Liver (tissue), 8 donors: ENCODE measurements at regions not wholly inside any gene's neighbourhood (a gene's known extent, or its start where the extent isn't known, plus 50 kb on each side); places are given as distances from the start of the nearest gene placed in this dataset.

Experiments used
- DNase-seq: peaks from one replicate; pipeline ENCODE4 v3.0.0-alpha.2; 2017; ENCODE audit warnings: low spot score
- H3K27ac ChIP-seq, 2 donors: one replicate each; pipeline ENCODE4 v1.7.0; 2013; ENCODE audit warnings: inconsistent platforms in 2 of 2, low read length in 2 of 2, control low read depth in 1 of 2, low read depth in 1 of 2, mild to moderate bottlenecking in 1 of 2
- H3K27me3 ChIP-seq, 4 donors: one replicate each; pipeline versions ENCODE4 v1.6.1 to v1.7.0; 2013; ENCODE audit warnings: low read length in 3 of 4, inconsistent platforms in 1 of 4, mild to moderate bottlenecking in 1 of 4, moderate library complexity in 1 of 4; ENCODE audit not compliant: control insufficient read depth in 4 of 4, insufficient read depth in 4 of 4
- H3K36me3 ChIP-seq, 4 donors: one replicate each; pipeline versions ENCODE4 v1.6.1 to v1.7.0; 2013; ENCODE audit warnings: low read length in 3 of 4, mild to moderate bottlenecking in 3 of 4, low read depth in 1 of 4, moderate library complexity in 1 of 4; ENCODE audit not compliant: control insufficient read depth in 4 of 4, insufficient read depth in 3 of 4
- H3K4me1 ChIP-seq, 4 donors: one replicate each; pipeline versions ENCODE4 v1.6.1 to v1.7.0; 2013; ENCODE audit warnings: low read length in 3 of 4, mild to moderate bottlenecking in 3 of 4, moderate library complexity in 1 of 4; ENCODE audit not compliant: control insufficient read depth in 4 of 4, insufficient read depth in 4 of 4
- H3K4me3 ChIP-seq, 3 donors: one replicate each; pipeline versions ENCODE4 v1.6.1 to v1.7.0; 2013; ENCODE audit warnings: low read length in 3 of 3, control low read depth in 1 of 3, low read depth in 1 of 3, mild to moderate bottlenecking in 1 of 3
- H3K9ac ChIP-seq, 2 donors: one replicate each; pipeline ENCODE4 v1.7.0; 2013; ENCODE audit warnings: low read length in 2 of 2, mild to moderate bottlenecking in 2 of 2, moderate library complexity in 2 of 2, control low read depth in 1 of 2, low read depth in 1 of 2
- H3K9me3 ChIP-seq, 4 donors: one replicate each; pipeline versions ENCODE4 v1.6.1 to v1.7.0; 2013; ENCODE audit warnings: low read length in 3 of 4; ENCODE audit not compliant: control insufficient read depth in 4 of 4
- ATF3 ChIP-seq: IDR thresholded peaks from 2 replicates; pipeline ENCODE4 v1.6.1; 2016; ENCODE audit warnings: antibody characterized with exemption
- CTCF ChIP-seq: fragments of 150-350 bp; IDR thresholded peaks from 2 replicates; pipeline ENCODE4 v1.5.1; 2017; ENCODE audit warnings: improper control_type of control experiment, low read depth, low read length; ENCODE audit not compliant: missing input control
- EGR1 ChIP-seq, 2 donors: IDR thresholded peaks; 2 replicates each; pipeline ENCODE4 v1.6.1; 2016 to 2018; ENCODE audit warnings: antibody characterized with exemption in 2 of 2, low read depth in 2 of 2
- FOXA1 ChIP-seq: IDR thresholded peaks from 2 replicates; pipeline ENCODE4 v1.6.1; 2016; ENCODE audit warnings: antibody characterized with exemption
- FOXA2 ChIP-seq: IDR thresholded peaks from 2 replicates; pipeline ENCODE4 v1.6.1; 2016; ENCODE audit warnings: antibody characterized with exemption
- GABPA ChIP-seq, 2 donors: IDR thresholded peaks in 1 of 2; conservative IDR thresholded peaks in 1 of 2; 2 replicates each; pipeline ENCODE4 v1.6.1; 2016; ENCODE audit warnings: antibody characterized with exemption in 2 of 2, mild to moderate bottlenecking in 1 of 2, moderate library complexity in 1 of 2
- HNF4A ChIP-seq, 2 donors: conservative IDR thresholded peaks; 2 replicates each; pipeline ENCODE4 v1.6.1; 2016; ENCODE audit warnings: antibody characterized with exemption in 2 of 2, mild to moderate bottlenecking in 2 of 2
- HNF4G ChIP-seq: IDR thresholded peaks from 2 replicates; pipeline ENCODE4 v1.6.1; 2016; ENCODE audit warnings: antibody characterized with exemption
- JUND ChIP-seq, 2 donors: IDR thresholded peaks; 2 replicates each; pipeline ENCODE4 v1.6.1; 2016; ENCODE audit warnings: antibody characterized with exemption in 2 of 2
- MAX ChIP-seq: IDR thresholded peaks from 2 replicates; pipeline ENCODE4 v1.6.1; 2016; ENCODE audit warnings: antibody characterized with exemption
- NR2F2 ChIP-seq: IDR thresholded peaks from 2 replicates; pipeline ENCODE4 v1.6.1; 2016; ENCODE audit warnings: antibody characterized with exemption
- RAD21 ChIP-seq, 2 donors: IDR thresholded peaks; 2 replicates each; pipeline ENCODE4 v1.6.1; 2016; ENCODE audit warnings: antibody characterized with exemption in 2 of 2, mild to moderate bottlenecking in 2 of 2
- RXRA ChIP-seq, 2 donors: IDR thresholded peaks; 2 replicates each; pipeline ENCODE4 v1.6.1; 2017 to 2018; ENCODE audit warnings: antibody characterized with exemption in 2 of 2, mild to moderate bottlenecking in 1 of 2
- SP1 ChIP-seq: IDR thresholded peaks from 2 replicates; pipeline ENCODE4 v1.6.1; 2018; ENCODE audit warnings: antibody characterized with exemption, mild to moderate bottlenecking
- TAF1 ChIP-seq: conservative IDR thresholded peaks from 2 replicates; pipeline ENCODE4 v1.6.1; 2016; ENCODE audit warnings: antibody characterized with exemption, mild to moderate bottlenecking
- YY1 ChIP-seq: IDR thresholded peaks from 2 replicates; pipeline ENCODE4 v1.6.1; 2016; ENCODE audit warnings: antibody characterized with exemption, mild to moderate bottlenecking
- ZBTB33 ChIP-seq: IDR thresholded peaks from 2 replicates; pipeline ENCODE4 v1.6.1; 2016; ENCODE audit warnings: antibody characterized with exemption
- WGBS: extraction: QIAGEN DNeasy Blood & Tissue Kit; methylation state at CpG from one replicate; pipeline ENCODE4 v1.1.7; 2013; 5-methylcytosine and 5-hydroxymethylcytosine counted together
- TF ChIP-seq, protein P1 (sequence below): IDR thresholded peaks from 2 replicates; pipeline ENCODE4 v1.6.1; 2016; ENCODE audit warnings: antibody characterized with exemption, mild to moderate bottlenecking
- donor health status: healthy.
- donor health status: healthy.
- donor health status: healthy.
- donor health status: healthy.
- donor health status: healthy.

DNA sequence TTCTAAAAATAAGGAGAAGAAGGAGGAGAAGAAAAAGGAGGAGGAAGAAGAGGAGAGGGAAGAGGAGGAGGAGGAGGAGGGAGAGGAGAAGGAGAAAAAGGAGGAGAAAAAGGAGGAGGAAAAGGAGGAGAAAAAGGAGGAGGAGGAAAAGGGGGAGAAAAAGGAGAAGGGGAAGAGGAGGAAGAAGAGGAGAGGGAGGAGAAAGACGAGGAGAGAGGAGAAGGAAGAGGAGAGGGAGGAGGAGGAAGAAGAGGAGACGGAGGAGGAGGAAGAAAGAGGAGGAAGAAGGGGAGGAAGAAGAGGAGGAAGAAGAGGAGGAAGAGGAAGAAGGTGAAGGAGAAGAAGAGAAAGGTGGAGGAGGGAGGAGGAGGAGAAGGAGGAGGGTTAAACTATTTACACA lies 210.2 kb upstream of the TRPM3 start:
- no peak for DNase-seq
- WGBS, result 69% methylated on average over 2 of the region's 2 CpGs
- no peaks in the 10 kb centered on the region for H3K27me3 ChIP-seq
- no peak overlapping the region for H3K9ac ChIP-seq
- no peak overlapping the region for H3K27ac ChIP-seq
- TF ChIP-seq, protein P1, sequence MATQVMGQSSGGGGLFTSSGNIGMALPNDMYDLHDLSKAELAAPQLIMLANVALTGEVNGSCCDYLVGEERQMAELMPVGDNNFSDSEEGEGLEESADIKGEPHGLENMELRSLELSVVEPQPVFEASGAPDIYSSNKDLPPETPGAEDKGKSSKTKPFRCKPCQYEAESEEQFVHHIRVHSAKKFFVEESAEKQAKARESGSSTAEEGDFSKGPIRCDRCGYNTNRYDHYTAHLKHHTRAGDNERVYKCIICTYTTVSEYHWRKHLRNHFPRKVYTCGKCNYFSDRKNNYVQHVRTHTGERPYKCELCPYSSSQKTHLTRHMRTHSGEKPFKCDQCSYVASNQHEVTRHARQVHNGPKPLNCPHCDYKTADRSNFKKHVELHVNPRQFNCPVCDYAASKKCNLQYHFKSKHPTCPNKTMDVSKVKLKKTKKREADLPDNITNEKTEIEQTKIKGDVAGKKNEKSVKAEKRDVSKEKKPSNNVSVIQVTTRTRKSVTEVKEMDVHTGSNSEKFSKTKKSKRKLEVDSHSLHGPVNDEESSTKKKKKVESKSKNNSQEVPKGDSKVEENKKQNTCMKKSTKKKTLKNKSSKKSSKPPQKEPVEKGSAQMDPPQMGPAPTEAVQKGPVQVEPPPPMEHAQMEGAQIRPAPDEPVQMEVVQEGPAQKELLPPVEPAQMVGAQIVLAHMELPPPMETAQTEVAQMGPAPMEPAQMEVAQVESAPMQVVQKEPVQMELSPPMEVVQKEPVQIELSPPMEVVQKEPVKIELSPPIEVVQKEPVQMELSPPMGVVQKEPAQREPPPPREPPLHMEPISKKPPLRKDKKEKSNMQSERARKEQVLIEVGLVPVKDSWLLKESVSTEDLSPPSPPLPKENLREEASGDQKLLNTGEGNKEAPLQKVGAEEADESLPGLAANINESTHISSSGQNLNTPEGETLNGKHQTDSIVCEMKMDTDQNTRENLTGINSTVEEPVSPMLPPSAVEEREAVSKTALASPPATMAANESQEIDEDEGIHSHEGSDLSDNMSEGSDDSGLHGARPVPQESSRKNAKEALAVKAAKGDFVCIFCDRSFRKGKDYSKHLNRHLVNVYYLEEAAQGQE, result no peak
- TF ChIP-seq TAF1, result no peak
- no peak for TF ChIP-seq RAD21 (IDR thresholded peaks at IDR 0.05)
- no peak for TF ChIP-seq CTCF
- no peak for TF ChIP-seq JUND (IDR thresholded peaks at IDR 0.05)
- no peak for TF ChIP-seq GABPA (IDR thresholded peaks at IDR 0.05 in 1 of 2, conservative IDR thresholded peaks at IDR 0.05 in 1 of 2)
- TF ChIP-seq SP1, result no peak
- no peak for TF ChIP-seq NR2F2
- TF ChIP-seq HNF4A (conservative IDR thresholded peaks at IDR 0.05), result no peak
- no peak for TF ChIP-seq FOXA1
- no peak for TF ChIP-seq FOXA2
- no peak for TF ChIP-seq RXRA (IDR thresholded peaks at IDR 0.05)
- TF ChIP-seq EGR1 (IDR thresholded peaks at IDR 0.05; ENCODE audit: low read depth in 2 of 2), result no peak
- TF ChIP-seq HNF4G, result no peak
- no peak for TF ChIP-seq YY1
- no peak for TF ChIP-seq ZBTB33
- TF ChIP-seq ATF3, result no peak
- no peaks in the 10 kb centered on the region for H3K4me1 ChIP-seq
- no peaks in the 10 kb centered on the region for H3K36me3 ChIP-seq
- H3K4me3 ChIP-seq, result no peak overlapping the region
- H3K9me3 ChIP-seq, result no peaks in the 10 kb centered on the region

- Histone ChIP-seq H3K9ac (no peak overlapping the region), H3K36me3 (no peaks in the 10 kb centered on the region), H3K4me3 (no peak overlapping the region), H3K4me1 (no peaks in the 10 kb centered on the region), H3K9me3 (no peaks in the 10 kb centered on the region), H3K27ac (no peak overlapping the region), H3K27me3 (no peaks in the 10 kb centered on the region)
- no peak for TF ChIP-seq EGR1 (IDR thresholded peaks at IDR 0.05; ENCODE audit: low read depth in 2 of 2)
- TF ChIP-seq ATF3, result no peak
- TF ChIP-seq FOXA2, result no peak
- TF ChIP-seq NR2F2, result no peak
- TF ChIP-seq TAF1, result no peak
- no peak for TF ChIP-seq MAX
- TF ChIP-seq GABPA (IDR thresholded peaks at IDR 0.05 in 1 of 2, conservative IDR thresholded peaks at IDR 0.05 in 1 of 2), result no peak
- TF ChIP-seq HNF4A (conservative IDR thresholded peaks at IDR 0.05), result no peak
- no peak for TF ChIP-seq RXRA (IDR thresholded peaks at IDR 0.05)
- TF ChIP-seq SP1, result no peak
- DNase-seq, result no peak
- 95% methylated on average over 3 of the region's 3 CpGs for WGBS
These were observed 208.5 kb upstream of the TRPM3 start for GRCh38 chr9:71329873-71330272.
